Astrocyte of the spinal cord (primary cell): ENCODE measurements at regions not wholly inside any gene's neighbourhood (a gene's known extent, or its start where the extent isn't known, plus 50 kb on each side); places are given as distances from the start of the nearest gene placed in this dataset.

Experiments used
- DNase-seq: peaks from one replicate; pipeline ENCODE4 v3.0.0; 2011; ENCODE audit warnings: low read depth, low spot score
- H3K4me3 ChIP-seq: 2 replicates; pipeline ENCODE4 v1.5.1; 2011; ENCODE audit warnings: low read depth, mild to moderate bottlenecking, low read length, moderate library complexity
- in situ Hi-C: cut with HindIII; loops from 2 replicates; pipeline ENCODE4 v1.10.0; 2017; ENCODE audit warnings: low sequenced_read_pairs
- TF ChIP-seq, protein P1 (sequence below): IDR thresholded peaks from 2 replicates; pipeline ENCODE4 v1.5.1; 2012; ENCODE audit warnings: low read depth, mild to moderate bottlenecking, low read length, inconsistent platforms

DNA sequence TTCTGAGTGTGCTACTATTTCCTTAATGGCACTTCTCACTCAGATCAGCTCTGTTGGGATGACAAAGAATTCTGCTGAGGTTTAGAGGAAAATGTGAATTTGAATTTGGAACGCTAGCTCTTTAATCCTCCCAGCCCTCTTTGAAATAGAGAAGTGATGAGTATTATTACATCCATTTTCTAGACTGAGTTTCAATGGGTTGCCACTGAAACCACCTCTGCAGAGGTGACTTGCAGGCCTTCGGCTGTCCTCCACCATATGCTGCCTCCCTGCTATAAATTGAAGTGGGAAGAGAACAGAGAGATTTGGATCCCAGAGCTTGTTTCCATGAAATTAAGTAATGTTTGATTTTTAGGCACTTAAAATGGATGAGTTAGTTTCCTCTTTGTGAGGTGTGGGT is 363.2 kb upstream of the SNX7 start:
- no peak overlapping the region for H3K4me3 ChIP-seq
- in situ Hi-C loops: no loop called here
- TF ChIP-seq, protein P1, sequence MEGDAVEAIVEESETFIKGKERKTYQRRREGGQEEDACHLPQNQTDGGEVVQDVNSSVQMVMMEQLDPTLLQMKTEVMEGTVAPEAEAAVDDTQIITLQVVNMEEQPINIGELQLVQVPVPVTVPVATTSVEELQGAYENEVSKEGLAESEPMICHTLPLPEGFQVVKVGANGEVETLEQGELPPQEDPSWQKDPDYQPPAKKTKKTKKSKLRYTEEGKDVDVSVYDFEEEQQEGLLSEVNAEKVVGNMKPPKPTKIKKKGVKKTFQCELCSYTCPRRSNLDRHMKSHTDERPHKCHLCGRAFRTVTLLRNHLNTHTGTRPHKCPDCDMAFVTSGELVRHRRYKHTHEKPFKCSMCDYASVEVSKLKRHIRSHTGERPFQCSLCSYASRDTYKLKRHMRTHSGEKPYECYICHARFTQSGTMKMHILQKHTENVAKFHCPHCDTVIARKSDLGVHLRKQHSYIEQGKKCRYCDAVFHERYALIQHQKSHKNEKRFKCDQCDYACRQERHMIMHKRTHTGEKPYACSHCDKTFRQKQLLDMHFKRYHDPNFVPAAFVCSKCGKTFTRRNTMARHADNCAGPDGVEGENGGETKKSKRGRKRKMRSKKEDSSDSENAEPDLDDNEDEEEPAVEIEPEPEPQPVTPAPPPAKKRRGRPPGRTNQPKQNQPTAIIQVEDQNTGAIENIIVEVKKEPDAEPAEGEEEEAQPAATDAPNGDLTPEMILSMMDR: no peak
- no peak for DNase-seq

DNA sequence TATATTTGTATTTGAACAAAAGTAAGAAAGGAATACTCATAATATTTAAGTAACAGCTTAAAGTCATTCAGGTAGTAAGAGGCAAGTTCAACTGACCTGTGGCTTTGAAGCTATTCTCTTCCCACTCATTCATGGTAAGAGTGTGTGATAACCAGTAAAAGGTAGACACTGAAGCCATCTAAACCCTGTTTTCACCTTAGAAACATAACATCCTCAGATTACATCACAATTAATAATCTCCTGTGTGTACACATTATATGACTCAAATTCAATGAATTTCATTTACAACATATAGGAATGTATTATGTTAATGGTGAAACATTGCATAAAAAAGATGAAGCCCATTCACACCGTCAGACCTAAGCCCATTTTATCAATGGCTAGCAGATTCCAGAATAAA is 364.8 kb upstream of the SNX7 start:
- TF ChIP-seq, protein P1: no peak
- no peak for DNase-seq
- in situ Hi-C loops: no loop called here
- no peak overlapping the region for H3K4me3 ChIP-seq

DNA sequence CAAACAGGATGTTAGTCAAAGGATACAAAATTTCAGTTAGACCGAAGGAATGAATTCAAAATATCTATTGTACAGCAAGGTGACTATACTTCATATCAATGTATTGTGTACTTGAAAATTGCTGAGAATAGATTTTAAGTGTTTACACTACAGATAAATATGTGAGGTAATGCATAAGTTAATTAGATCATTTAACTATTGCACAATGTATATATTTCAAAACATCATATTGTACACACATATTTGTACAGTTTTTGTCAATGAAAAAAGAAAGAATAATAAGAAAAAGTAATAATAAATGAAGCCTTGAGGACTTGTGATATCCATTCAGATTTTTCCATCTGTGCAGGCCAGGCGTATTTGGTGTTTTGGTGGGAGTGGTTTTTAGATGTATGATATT is 367.4 kb upstream of the SNX7 start:
- no peak for DNase-seq
- no peak overlapping the region for H3K4me3 ChIP-seq
- in situ Hi-C loops: no loop called here
- TF ChIP-seq, protein P1: no peak

DNA sequence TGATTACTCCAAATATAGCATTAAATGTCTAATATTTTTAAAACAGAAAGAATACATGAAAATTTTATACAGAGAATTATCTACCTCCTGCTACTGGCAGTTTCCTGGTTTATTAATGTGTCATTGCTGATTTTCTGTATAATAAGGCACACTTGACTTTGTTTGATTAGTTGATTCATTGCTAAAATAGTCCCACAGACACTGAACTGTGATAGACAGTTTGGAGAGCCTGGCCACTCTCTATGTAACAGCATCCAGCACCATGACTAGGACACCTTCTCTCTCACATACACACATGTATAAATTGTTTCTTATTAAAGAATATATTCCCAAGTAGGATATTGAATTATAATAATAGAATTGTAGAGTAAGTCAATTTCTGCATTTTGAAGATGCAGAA is 368.5 kb upstream of the SNX7 start:
- H3K4me3 ChIP-seq: no peak overlapping the region
- DNase-seq: no peak
- in situ Hi-C loops: no loop called here
- TF ChIP-seq, protein P1: no peak

DNA sequence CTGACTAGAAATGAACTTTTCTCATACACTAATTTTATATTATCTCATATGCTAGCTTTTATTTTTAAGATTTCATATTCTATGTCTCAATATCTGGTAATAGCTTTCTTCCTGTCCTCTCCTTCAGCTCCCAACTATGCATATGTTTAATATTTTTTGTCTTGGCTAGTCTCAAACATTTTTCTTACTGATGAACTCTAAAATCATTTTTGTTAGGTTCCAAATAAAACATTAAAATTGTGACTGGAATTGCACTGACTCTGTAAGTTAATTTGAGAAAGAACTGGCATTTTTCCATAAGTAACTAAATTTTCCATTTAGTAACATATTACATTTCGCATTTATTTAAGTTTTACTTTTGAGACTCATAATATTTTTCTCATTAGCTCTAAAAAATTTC is 368.5 kb upstream of the DPYD start:
- no peak overlapping the region for H3K4me3 ChIP-seq
- no peak for DNase-seq
- TF ChIP-seq, protein P1: no peak
- in situ Hi-C loops: no loop called here

DNA sequence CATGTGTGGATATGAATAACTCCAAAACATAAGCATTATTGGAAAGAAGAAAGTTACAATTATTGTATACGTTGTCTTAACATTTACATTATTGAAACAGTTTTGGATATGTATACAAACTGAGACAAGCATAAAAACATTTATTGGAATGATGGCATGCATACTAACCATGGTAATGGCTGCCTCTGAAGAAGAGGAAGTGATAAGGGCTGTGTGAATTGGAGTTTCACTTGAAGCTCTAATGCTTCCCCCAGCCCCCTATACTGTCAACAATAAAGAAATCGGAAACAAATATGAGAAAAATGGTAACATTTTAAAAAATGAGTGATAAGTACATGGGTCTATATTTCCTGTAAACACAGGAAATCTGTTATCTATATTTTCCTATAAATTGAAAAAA is 367.7 kb upstream of the DPYD start:
- in situ Hi-C loops: no loop called here
- H3K4me3 ChIP-seq: no peak overlapping the region
- DNase-seq: no peak
- TF ChIP-seq, protein P1: no peak

DNA sequence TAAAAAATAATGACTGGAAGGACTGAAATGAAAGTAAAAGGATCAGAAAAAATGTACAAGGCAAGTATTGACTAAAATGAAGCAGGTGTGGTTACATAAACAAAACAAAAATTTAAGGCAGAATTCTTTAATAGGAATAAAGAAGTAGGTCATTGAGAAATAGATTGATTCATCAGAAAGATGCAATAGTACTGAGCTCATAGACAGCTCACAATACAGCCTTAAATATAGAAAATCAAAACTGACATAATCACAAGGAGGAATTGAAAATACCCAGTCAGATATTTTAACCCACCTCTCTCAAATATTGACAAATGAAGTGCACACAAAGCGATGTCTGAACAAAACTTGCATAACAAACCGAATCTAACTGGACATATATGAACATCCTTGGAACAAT is 366.8 kb upstream of the DPYD start:
- H3K4me3 ChIP-seq: no peak overlapping the region
- DNase-seq: no peak
- in situ Hi-C loops: no loop called here
- TF ChIP-seq, protein P1: no peak
